MCF 10A (cell line): ENCODE measurements at regions not wholly inside any gene's neighbourhood (a gene's known extent, or its start where the extent isn't known, plus 50 kb on each side); places are given as distances from the start of the nearest gene placed in this dataset.

Experiments
- BruUV-seq: library from RNA; stranded (reverse); fragments of 400-500 nt; replicated peaks from 2 replicates; lab custom pipeline; 2021; lab: Mats Ljungman, UMichigan
- CTCF ChIA-PET: fragments of 300-600 bp; sonication (Branson Sonifier 250); formaldehyde crosslinking; extraction: SDS; loops from one replicate; lab custom pipeline; 2021; ENCODE audit warnings: antibody characterized with exemption, inconsistent platforms; lab: Yijun Ruan, JAX
- POLR2A ChIA-PET: fragments of 300-600, 350-650 bp; sonication (Branson Sonifier 250); formaldehyde crosslinking; extraction: SDS; loops from one replicate; lab custom pipeline; 2020; ENCODE audit warnings: antibody characterized with exemption, inconsistent platforms; lab: Yijun Ruan, JAX
- DNase-seq: peaks from one replicate; pipeline ENCODE4 v3.0.0-alpha.2; 2018; ENCODE audit not compliant: unreplicated experiment
- H3K27ac Mint-ChIP-seq: one replicate; pipeline ENCODE4 v1.8.0; 2022; ENCODE audit warnings: mild to moderate bottlenecking, low read depth, mixed read lengths; ENCODE audit not compliant: unreplicated experiment
- H3K27me3 Mint-ChIP-seq: one replicate; pipeline ENCODE4 v1.8.0; 2022; ENCODE audit warnings: mixed read lengths; ENCODE audit not compliant: insufficient read depth, unreplicated experiment
- H3K36me3 Mint-ChIP-seq: one replicate; pipeline ENCODE4 v1.8.0; 2022; ENCODE audit warnings: mild to moderate bottlenecking, moderate library complexity, mixed read lengths; ENCODE audit not compliant: insufficient read depth, unreplicated experiment
- H3K4me1 Mint-ChIP-seq: one replicate; pipeline ENCODE4 v1.8.0; 2022; ENCODE audit warnings: mixed read lengths; ENCODE audit not compliant: insufficient read depth, unreplicated experiment
- H3K4me3 Mint-ChIP-seq: one replicate; pipeline ENCODE4 v1.8.0; 2022; ENCODE audit warnings: mild to moderate bottlenecking, moderate library complexity, mixed read lengths; ENCODE audit not compliant: unreplicated experiment
- H3K9me3 Mint-ChIP-seq: one replicate; pipeline ENCODE4 v1.8.0; 2022; ENCODE audit warnings: mixed read lengths; ENCODE audit not compliant: unreplicated experiment
- intact Hi-C: fragments of 100-400 bp; cut with micrococcal nuclease; formaldehyde crosslinking; loops from 2 replicates; pipeline ENCODE4 v1.14.1; 2022
- TF ChIP-seq, protein P1 (sequence below): fragments of 200-600 bp; IDR thresholded peaks from one replicate; pipeline ENCODE4 v1.8.0; 2022; ENCODE audit warnings: antibody characterized with exemption, mild to moderate bottlenecking; ENCODE audit not compliant: unreplicated experiment

GRCh38 chr14:49438256-49438770, 147.9 kb downstream of the RPS29 start:
- ChIA-PET CTCF (interaction anchor here (0.5 to 1.4 kb wide), 3 partner anchors 13 to 60 kb away, joined by 3 to 10 read pairs (median 5); no protein-coding TSS in a partner anchor), POLR2A (no interaction called here)
- TF ChIP-seq, protein P1, sequence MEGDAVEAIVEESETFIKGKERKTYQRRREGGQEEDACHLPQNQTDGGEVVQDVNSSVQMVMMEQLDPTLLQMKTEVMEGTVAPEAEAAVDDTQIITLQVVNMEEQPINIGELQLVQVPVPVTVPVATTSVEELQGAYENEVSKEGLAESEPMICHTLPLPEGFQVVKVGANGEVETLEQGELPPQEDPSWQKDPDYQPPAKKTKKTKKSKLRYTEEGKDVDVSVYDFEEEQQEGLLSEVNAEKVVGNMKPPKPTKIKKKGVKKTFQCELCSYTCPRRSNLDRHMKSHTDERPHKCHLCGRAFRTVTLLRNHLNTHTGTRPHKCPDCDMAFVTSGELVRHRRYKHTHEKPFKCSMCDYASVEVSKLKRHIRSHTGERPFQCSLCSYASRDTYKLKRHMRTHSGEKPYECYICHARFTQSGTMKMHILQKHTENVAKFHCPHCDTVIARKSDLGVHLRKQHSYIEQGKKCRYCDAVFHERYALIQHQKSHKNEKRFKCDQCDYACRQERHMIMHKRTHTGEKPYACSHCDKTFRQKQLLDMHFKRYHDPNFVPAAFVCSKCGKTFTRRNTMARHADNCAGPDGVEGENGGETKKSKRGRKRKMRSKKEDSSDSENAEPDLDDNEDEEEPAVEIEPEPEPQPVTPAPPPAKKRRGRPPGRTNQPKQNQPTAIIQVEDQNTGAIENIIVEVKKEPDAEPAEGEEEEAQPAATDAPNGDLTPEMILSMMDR, result no peak
- DNase-seq, result no peak
- H3K36me3 Mint-ChIP-seq, result no peaks in the 10 kb centered on the region
- intact Hi-C loops, result no loop called here
- peaks cover 43% of the 10 kb centered on the region for H3K27me3 Mint-ChIP-seq
- H3K27ac Mint-ChIP-seq, result no peak overlapping the region
- peaks cover 11% of the 10 kb centered on the region for H3K9me3 Mint-ChIP-seq
- H3K4me1 Mint-ChIP-seq, result no peaks in the 10 kb centered on the region
- H3K4me3 Mint-ChIP-seq, result no peak overlapping the region
- BruUV-seq, result no TSS peak

DNA sequence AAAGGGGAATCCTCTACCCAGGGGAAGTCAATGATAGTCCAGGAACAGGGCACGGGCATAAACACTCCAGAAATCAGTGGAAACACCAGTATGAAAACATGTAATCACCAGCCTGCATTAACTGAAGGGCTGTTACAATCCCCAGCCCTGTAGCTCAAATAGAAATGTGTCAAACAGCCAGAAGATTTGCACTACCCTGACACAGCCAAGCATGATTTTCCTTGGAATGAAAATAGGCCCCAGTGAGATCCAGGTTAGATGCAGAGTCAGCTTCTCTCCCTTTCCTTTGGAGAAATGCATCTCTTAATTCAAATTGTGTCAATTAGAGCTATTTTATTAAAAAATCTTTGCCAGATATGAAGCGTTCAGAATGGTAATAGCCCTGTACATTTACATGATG, 158.1 kb downstream of the RPS29 start:
- Mint-ChIP-seq H3K27ac (no peak overlapping the region), H3K4me1 (peaks cover 16% of the 10 kb centered on the region), H3K27me3 (no peaks in the 10 kb centered on the region), H3K4me3 (no peak overlapping the region), H3K9me3 (peaks cover 14% of the 10 kb centered on the region), H3K36me3 (peaks cover 4% of the 10 kb centered on the region)
- POLR2A ChIA-PET, result no interaction called here
- TF ChIP-seq, protein P1, result no peak
- CTCF ChIA-PET, result interaction anchor here (0.7 kb wide), 1 partner anchor 33 kb away, joined by 3 read pairs; no protein-coding TSS in a partner anchor
- BruUV-seq, result no TSS peak
- no peak for DNase-seq
- intact Hi-C loops, result no loop called here

- no peaks in the 10 kb centered on the region for H3K27me3 Mint-ChIP-seq
- peaks cover 4% of the 10 kb centered on the region for H3K36me3 Mint-ChIP-seq
- H3K27ac Mint-ChIP-seq, result no peak overlapping the region
- peaks cover 8% of the 10 kb centered on the region for H3K9me3 Mint-ChIP-seq
- CTCF ChIA-PET, result interaction anchor here (0.7 to 1.5 kb wide), 2 partner anchors 34 to 71 kb away, joined by 3 to 4 read pairs; no protein-coding TSS in a partner anchor
- BruUV-seq, result no TSS peak
- no peak for DNase-seq
- intact Hi-C loops, result no loop called here
- peaks cover 16% of the 10 kb centered on the region for H3K4me1 Mint-ChIP-seq
- TF ChIP-seq, protein P1, result no peak
- POLR2A ChIA-PET, result interaction anchor here (0.6 kb wide), 1 partner anchor 172 kb away, joined by 4 read pairs; the partner anchor contains the start of gene LRR1
- H3K4me3 Mint-ChIP-seq, result no peak overlapping the region
Measured at GRCh38 chr14:49427117-49427516, 159.1 kb downstream of the RPS29 start.

GRCh38 chr14:49425921-49426320, 160.3 kb downstream of the RPS29 start:
- Mint-ChIP-seq H3K27ac (no peak overlapping the region), H3K4me3 (no peak overlapping the region), H3K36me3 (peaks cover 4% of the 10 kb centered on the region), H3K27me3 (no peaks in the 10 kb centered on the region), H3K9me3 (no peaks in the 10 kb centered on the region), H3K4me1 (peaks cover 16% of the 10 kb centered on the region)
- intact Hi-C loops, result no loop called here
- DNase-seq, result no peak
- CTCF ChIA-PET, result interaction anchor here (1.6 kb wide), 1 partner anchor 36 kb away, joined by 11 read pairs; no protein-coding TSS in a partner anchor
- POLR2A ChIA-PET, result no interaction called here
- BruUV-seq, result no TSS peak
- TF ChIP-seq, protein P1, result no peak
